ENCODE measurements at regions not wholly inside any gene's neighbourhood (a gene's known extent, or its start where the extent isn't known, plus 50 kb on each side); places are given as distances from the start of the nearest gene placed in this dataset.
"Not testable (repeated sequence)": the region's sequence is repeated elsewhere in the genome, so short reads cannot be mapped to it uniquely, and the experiment has no call there.

DNA sequence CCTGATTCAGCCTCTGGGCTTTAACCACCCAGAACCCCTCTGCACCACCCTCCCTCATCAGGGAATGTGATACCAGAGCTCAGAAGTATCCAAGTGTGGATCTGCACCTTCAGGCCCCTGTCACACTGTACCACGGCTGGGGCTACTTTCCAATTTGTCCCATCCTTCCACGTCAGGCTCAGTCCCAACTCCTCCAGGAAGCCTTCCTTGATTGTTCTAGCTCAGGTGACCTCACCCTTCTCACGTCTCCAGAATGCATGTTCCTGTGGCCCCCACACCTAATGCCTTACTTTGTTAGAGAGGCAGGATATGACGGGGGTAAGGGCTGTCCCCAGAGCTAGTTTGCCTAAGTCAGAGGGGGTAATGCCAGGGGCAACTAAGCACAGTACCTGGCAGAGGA lies 134.3 kb downstream of the TFCP2L1 start:
- H3K27me3 Mint-ChIP-seq (ENCODE audit: low read depth), result peaks cover 16% of the 10 kb centered on the region
- TF ChIP-seq, protein P1, sequence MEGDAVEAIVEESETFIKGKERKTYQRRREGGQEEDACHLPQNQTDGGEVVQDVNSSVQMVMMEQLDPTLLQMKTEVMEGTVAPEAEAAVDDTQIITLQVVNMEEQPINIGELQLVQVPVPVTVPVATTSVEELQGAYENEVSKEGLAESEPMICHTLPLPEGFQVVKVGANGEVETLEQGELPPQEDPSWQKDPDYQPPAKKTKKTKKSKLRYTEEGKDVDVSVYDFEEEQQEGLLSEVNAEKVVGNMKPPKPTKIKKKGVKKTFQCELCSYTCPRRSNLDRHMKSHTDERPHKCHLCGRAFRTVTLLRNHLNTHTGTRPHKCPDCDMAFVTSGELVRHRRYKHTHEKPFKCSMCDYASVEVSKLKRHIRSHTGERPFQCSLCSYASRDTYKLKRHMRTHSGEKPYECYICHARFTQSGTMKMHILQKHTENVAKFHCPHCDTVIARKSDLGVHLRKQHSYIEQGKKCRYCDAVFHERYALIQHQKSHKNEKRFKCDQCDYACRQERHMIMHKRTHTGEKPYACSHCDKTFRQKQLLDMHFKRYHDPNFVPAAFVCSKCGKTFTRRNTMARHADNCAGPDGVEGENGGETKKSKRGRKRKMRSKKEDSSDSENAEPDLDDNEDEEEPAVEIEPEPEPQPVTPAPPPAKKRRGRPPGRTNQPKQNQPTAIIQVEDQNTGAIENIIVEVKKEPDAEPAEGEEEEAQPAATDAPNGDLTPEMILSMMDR (IDR thresholded peaks at IDR 0.05; ENCODE audit: unreplicated experiment in 3 of 3), result no peak
- no peaks in the 10 kb centered on the region for H3K36me3 Mint-ChIP-seq (ENCODE audit: low read depth)
- no peak overlapping the region for H3K27ac Mint-ChIP-seq
- H3K4me1 Mint-ChIP-seq, result peaks cover 17% of the 10 kb centered on the region
- H3K9me3 Mint-ChIP-seq, result no peaks in the 10 kb centered on the region
- no peak overlapping the region for H3K4me3 Mint-ChIP-seq

DNA sequence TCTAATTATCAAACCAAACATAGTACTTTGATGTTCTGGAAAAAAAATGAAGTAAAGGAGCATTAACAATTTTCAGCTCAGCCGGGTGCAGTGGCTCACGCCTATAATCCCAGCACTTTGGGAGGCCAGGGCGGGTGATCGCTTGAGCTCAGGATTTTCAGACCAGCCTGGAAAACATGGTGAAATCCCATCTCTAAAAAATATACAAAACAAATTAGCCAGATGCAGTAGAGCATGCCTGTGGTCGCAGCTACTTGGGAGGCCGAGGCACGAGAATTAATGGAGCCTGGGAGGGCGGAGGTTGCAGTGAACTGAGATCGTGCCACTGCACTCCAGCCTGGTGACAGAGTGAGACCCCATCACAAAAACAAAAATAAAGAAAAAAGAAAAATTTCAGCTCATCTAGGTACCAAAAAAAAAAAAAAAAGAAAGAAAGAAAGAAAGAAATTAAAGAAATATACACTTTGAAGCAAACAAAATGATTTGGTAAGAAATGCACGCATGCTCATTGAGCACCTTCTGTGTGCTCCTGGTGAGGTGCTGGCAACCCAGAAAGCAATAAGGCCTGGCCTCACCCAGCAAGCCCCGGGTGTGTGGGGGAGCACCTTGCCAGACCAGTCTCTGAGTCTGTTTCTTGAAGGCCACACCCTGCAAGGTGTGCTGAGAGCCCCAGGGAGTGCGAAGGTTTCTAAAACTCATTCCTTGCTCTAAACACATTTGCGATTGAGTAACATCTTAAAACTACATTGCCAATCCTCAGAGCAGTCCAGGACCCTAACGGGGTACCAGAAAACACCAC lies 133.5 kb downstream of the TFCP2L1 start:
- H3K4me3 Mint-ChIP-seq, result no peak overlapping the region
- TF ChIP-seq, protein P1 (IDR thresholded peaks at IDR 0.05; ENCODE audit: unreplicated experiment in 3 of 3), result no peak
- peaks cover 15% of the 10 kb centered on the region for H3K4me1 Mint-ChIP-seq
- H3K36me3 Mint-ChIP-seq (ENCODE audit: low read depth), result no peaks in the 10 kb centered on the region
- H3K9me3 Mint-ChIP-seq, result peaks cover 3% of the 10 kb centered on the region
- H3K27ac Mint-ChIP-seq, result no peak overlapping the region
- H3K27me3 Mint-ChIP-seq (ENCODE audit: low read depth), result peaks cover 21% of the 10 kb centered on the region

DNA sequence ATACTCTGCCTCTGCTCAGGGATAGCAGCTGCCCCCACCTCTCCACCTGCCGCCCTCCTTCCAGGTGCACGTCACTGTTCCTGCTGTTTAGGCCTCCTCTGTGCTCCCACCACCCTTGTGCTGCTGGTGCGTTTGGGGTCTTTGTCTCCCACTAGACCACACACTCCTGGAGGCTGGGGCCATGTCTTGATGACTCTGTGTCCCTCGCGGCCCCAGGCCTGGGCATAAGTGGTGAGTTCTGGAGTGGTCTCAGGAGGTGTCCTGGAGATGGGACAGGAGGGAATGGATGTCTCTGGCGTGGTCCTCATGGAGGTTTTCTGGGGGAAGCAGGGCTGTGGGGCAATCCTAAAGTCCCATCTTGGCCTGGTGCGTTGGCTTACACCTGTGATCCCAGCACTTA lies 132.1 kb downstream of the TFCP2L1 start:
- H3K4me3 Mint-ChIP-seq, result no peak overlapping the region
- H3K4me1 Mint-ChIP-seq, result peaks cover 7% of the 10 kb centered on the region
- no peaks in the 10 kb centered on the region for H3K36me3 Mint-ChIP-seq (ENCODE audit: low read depth)
- peaks cover 6% of the 10 kb centered on the region for H3K9me3 Mint-ChIP-seq
- no peak overlapping the region for H3K27ac Mint-ChIP-seq
- H3K27me3 Mint-ChIP-seq (ENCODE audit: low read depth), result peaks cover 21% of the 10 kb centered on the region
- TF ChIP-seq, protein P1 (IDR thresholded peaks at IDR 0.05; ENCODE audit: unreplicated experiment in 3 of 3), result no peak

DNA sequence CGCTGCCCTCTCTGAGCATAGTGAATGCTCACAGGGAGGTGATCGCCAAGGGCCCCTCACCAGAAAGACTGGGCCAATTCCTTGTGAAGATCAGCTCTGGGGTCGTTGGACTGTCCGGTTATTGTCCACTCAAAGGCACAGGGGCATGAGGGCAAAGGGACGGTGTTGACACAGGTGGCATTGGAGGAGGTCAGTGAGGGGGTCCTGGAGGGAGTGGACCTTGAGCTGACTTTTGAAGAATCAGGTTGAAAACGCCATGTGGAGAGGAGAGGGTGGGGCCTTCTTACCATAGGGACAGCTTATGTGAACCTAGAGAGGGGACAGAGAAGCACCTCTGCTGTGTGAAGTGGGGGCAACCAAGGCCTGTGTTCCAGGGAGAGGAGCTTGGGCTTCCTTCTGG lies 131.5 kb downstream of the TFCP2L1 start:
- peaks cover 12% of the 10 kb centered on the region for H3K9me3 Mint-ChIP-seq

DNA sequence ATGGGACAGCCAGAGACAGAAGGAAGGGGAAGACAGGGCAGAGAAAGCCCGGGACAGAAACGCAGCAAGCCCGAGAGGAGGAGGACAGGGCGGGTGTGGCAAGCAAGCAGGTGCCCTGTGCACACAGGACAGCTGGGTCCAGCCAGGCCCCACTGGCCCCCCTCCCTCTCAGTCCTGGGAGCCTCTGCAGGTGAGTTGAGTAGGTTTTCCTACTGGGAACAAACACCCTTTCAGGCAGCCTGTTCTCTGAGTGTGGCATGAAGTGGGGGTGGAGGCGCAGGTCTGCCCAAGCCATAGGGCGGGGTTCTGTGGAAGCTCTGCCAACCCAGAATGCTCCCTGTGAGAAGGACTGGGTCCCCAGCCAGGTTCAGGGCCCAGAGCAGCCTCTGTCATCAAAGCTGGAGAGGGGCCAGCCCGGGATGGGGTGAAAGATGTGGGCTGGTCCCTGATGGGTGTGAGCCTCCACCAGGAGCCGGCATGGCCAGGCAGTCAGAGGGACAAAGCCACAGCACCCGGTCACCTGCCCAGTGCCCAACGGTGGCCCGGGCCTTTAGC lies 129.4 kb downstream of the TFCP2L1 start:
- no peaks in the 10 kb centered on the region for H3K36me3 Mint-ChIP-seq (ENCODE audit: low read depth)
- H3K4me1 Mint-ChIP-seq, result no peaks in the 10 kb centered on the region
- peaks cover 21% of the 10 kb centered on the region for H3K27me3 Mint-ChIP-seq (ENCODE audit: low read depth)
- TF ChIP-seq, protein P1 (IDR thresholded peaks at IDR 0.05; ENCODE audit: unreplicated experiment in 3 of 3), result no peak
- peaks cover 18% of the 10 kb centered on the region for H3K9me3 Mint-ChIP-seq
- H3K27ac Mint-ChIP-seq, result no peak overlapping the region
- H3K4me3 Mint-ChIP-seq, result no peak overlapping the region

More for the DNA sequence above, 131.5 kb downstream of the TFCP2L1 start:
- TF ChIP-seq, protein P1 (IDR thresholded peaks at IDR 0.05; ENCODE audit: unreplicated experiment in 3 of 3), result no peak
- H3K4me1 Mint-ChIP-seq, result peaks cover 5% of the 10 kb centered on the region
- no peak overlapping the region for H3K27ac Mint-ChIP-seq
- no peaks in the 10 kb centered on the region for H3K36me3 Mint-ChIP-seq (ENCODE audit: low read depth)
- H3K4me3 Mint-ChIP-seq, result no peak overlapping the region
- H3K27me3 Mint-ChIP-seq (ENCODE audit: low read depth), result peaks cover 21% of the 10 kb centered on the region

DNA sequence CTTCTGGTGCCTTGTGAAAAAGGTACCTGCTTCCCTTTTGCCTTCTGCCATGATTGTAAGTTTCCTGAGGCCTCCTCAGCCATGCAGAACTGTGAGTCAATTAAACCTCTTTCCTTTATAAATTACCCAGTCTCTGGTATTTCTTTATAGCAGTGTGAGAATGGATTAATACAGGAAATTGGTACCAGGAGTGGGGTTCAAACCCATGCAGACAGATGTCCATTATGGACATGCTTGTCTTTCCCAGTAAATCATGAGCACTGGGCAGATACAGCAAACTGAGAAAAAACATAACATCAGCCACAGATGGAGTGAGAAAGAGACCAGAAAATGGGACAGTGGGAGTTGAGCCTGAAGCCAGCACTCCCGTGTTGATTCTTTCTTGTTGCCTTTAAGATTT lies 127.5 kb downstream of the TFCP2L1 start:
- Mint-ChIP-seq H3K9me3 (peaks cover 21% of the 10 kb centered on the region), H3K27me3 (ENCODE audit: low read depth) (peaks cover 12% of the 10 kb centered on the region)
- H3K4me1 Mint-ChIP-seq; H3K36me3 Mint-ChIP-seq (ENCODE audit: low read depth); H3K4me3 Mint-ChIP-seq; H3K27ac Mint-ChIP-seq: not testable (repeated sequence)

Measured in nephron (organoid).